OCI-LY7 (cell line): ENCODE measurements at regions not wholly inside any gene's neighbourhood (a gene's known extent, or its start where the extent isn't known, plus 50 kb on each side); places are given as distances from the start of the nearest gene placed in this dataset.

Experiments
- CTCF ChIP-seq: fragments of 200-600 bp; sonication (generic); conservative IDR thresholded peaks from 2 replicates; pipeline ENCODE4 v1.5.1; 2014; ENCODE audit warnings: mild to moderate bottlenecking, antibody characterized with exemption, low read length, moderate library complexity, mixed read lengths
- EZH2phosphoT487 ChIP-seq: fragments of 200-600 bp; sonication (generic); IDR thresholded peaks from 2 replicates; pipeline ENCODE4 v1.6.1; 2018; ENCODE audit warnings: low read depth, borderline replicate concordance, mild to moderate bottlenecking, mixed run types, antibody characterized with exemption, low read length, moderate library complexity, mixed read lengths

GRCh38 chr9:118483677-118484076 lies 779.5 kb downstream of the TLR4 start:
- TF ChIP-seq CTCF = no peak
- no peak for TF ChIP-seq EZH2phosphoT487
